ENCODE measurements at regions not wholly inside any gene's neighbourhood (a gene's known extent, or its start where the extent isn't known, plus 50 kb on each side); places are given as distances from the start of the nearest gene placed in this dataset.

GRCh38 chr15:70314688-70315087 lies 217.0 kb upstream of the TLE3 start:
- ATAC-seq, result no peak
- no peaks in the 10 kb centered on the region for H3K36me3 ChIP-seq
- H3K4me3 ChIP-seq, result no peak overlapping the region
- no peak overlapping the region for H3K27ac ChIP-seq
- H3K4me1 ChIP-seq, result peaks cover 0 to under 1% (median 0%) of the 10 kb centered on the region in 12 donors
- no peaks in the 10 kb centered on the region for H3K9me3 ChIP-seq
- no peak for DNase-seq
- peaks cover 0 to 26% (median 0%) of the 10 kb centered on the region in 9 donors for H3K27me3 ChIP-seq
- no peak for TF ChIP-seq CTCF (IDR thresholded peaks at IDR 0.05)
- no peak for TF ChIP-seq POLR2A (IDR thresholded peaks at IDR 0.05)
- WGBS, 4 donors, result 97 to 99% (median 98%) methylated on average over 3 of the region's 3 CpGs
- intact Hi-C loops (cut with DNase I), result no loop called here

GRCh38 chr15:70314018-70314354 lies 216.3 kb upstream of the TLE3 start:
- Histone ChIP-seq H3K4me1 (peaks cover 0 to under 1% (median 0%) of the 10 kb centered on the region in 12 donors), H3K9me3 (no peaks in the 10 kb centered on the region), H3K27ac (no peak overlapping the region), H3K4me3 (no peak overlapping the region), H3K36me3 (no peaks in the 10 kb centered on the region), H3K27me3 (peaks cover 0 to 26% (median 5%) of the 10 kb centered on the region in 9 donors)
- WGBS, 4 donors, result 92 to 99% (median 99%) methylated on average over 3 of the region's 3 CpGs
- intact Hi-C loops (cut with DNase I), result no loop called here
- ATAC-seq, result no peak
- no peak for DNase-seq
- no peak for TF ChIP-seq CTCF (IDR thresholded peaks at IDR 0.05)
- TF ChIP-seq POLR2A (IDR thresholded peaks at IDR 0.05), result no peak

- no peak for DNase-seq
- TF ChIP-seq POLR2A (IDR thresholded peaks at IDR 0.05), result no peak
- no peak for TF ChIP-seq CTCF (IDR thresholded peaks at IDR 0.05)
- intact Hi-C loops (cut with DNase I), result no loop called here
- Histone ChIP-seq H3K36me3 (no peaks in the 10 kb centered on the region), H3K9me3 (no peaks in the 10 kb centered on the region), H3K27ac (no peak overlapping the region), H3K27me3 (peaks cover 0 to 23% (median 6%) of the 10 kb centered on the region in 9 donors), H3K4me3 (no peak overlapping the region), H3K4me1 (peaks cover 0 to 6% (median 0%) of the 10 kb centered on the region in 12 donors)
- 94 to 97% (median 94%) methylated on average over 9 of the region's 9 CpGs for WGBS, 4 donors
- ATAC-seq, result no peak
Observed at GRCh38 chr15:70313099-70314017, 215.6 kb upstream of the TLE3 start.

- ATAC-seq, result no peak
- no peaks in the 10 kb centered on the region for H3K9me3 ChIP-seq
- no peak overlapping the region for H3K27ac ChIP-seq
- TF ChIP-seq CTCF (IDR thresholded peaks at IDR 0.05) (no peak), POLR2A (IDR thresholded peaks at IDR 0.05) (no peak)
- H3K4me3 ChIP-seq, result no peak overlapping the region
- H3K4me1 ChIP-seq, result peaks cover 0 to 17% (median 0%) of the 10 kb centered on the region in 12 donors
- peaks cover 0 to 20% (median 6%) of the 10 kb centered on the region in 9 donors for H3K27me3 ChIP-seq
- 67 to 83% (median 74%) methylated on average over 1 of the region's 1 CpG for WGBS, 4 donors
- DNase-seq, result no peak
- intact Hi-C loops (cut with DNase I), result no loop called here
- H3K36me3 ChIP-seq, result no peaks in the 10 kb centered on the region
Observed at GRCh38 chr15:70311821-70312220, 214.1 kb upstream of the TLE3 start.

Measured in heart left ventricle (tissue), 16 donors.